ENCODE measurements at regions not wholly inside any gene's neighbourhood (a gene's known extent, or its start where the extent isn't known, plus 50 kb on each side); places are given as distances from the start of the nearest gene placed in this dataset.

DNA sequence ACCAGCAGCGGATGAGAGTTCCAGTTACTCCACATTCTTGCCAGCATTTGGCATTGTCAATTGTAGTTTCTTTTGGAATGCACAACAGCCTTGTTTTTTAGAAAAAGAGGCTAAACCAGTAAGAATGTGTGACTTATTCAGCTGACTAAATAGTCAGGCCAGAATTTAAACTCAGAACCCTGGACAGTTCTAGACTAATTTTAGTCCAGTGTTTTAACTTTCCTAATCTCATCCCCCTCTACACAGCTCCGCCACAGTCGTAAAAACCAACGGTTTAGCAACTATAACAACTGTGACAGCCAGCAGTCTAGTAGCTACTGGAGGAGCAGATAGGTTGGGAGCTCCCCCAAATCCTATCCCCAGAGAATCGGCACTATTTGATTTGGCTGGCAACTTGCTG is 103.7 kb downstream of the FOXD1 start:
- H2AFZ ChIP-seq (ENCODE audit: low read length): no peak overlapping the region

GRCh38 chr5:73339711-73340110 is 108.9 kb downstream of the FOXD1 start:
- H3K27me3 ChIP-seq (ENCODE audit: insufficient read depth, low read length): no peaks in the 10 kb centered on the region
- H3K9me3 ChIP-seq (ENCODE audit: low read depth, low read length): no peaks in the 10 kb centered on the region
- H3K4me2 ChIP-seq (ENCODE audit: insufficient read depth, low read length): no peak overlapping the region
- H3K36me3 ChIP-seq (ENCODE audit: insufficient read depth, low read length): no peaks in the 10 kb centered on the region
- peaks cover 33% of the 10 kb centered on the region for H3K4me1 ChIP-seq (ENCODE audit: insufficient read depth, low read length)
- H4K20me1 ChIP-seq (ENCODE audit: insufficient read depth, low read length): no peaks in the 10 kb centered on the region
- H3K4me3 ChIP-seq (ENCODE audit: insufficient read depth, low read length): no peak overlapping the region
- H2AFZ ChIP-seq (ENCODE audit: low read length): no peak overlapping the region
- TF ChIP-seq, protein P1, sequence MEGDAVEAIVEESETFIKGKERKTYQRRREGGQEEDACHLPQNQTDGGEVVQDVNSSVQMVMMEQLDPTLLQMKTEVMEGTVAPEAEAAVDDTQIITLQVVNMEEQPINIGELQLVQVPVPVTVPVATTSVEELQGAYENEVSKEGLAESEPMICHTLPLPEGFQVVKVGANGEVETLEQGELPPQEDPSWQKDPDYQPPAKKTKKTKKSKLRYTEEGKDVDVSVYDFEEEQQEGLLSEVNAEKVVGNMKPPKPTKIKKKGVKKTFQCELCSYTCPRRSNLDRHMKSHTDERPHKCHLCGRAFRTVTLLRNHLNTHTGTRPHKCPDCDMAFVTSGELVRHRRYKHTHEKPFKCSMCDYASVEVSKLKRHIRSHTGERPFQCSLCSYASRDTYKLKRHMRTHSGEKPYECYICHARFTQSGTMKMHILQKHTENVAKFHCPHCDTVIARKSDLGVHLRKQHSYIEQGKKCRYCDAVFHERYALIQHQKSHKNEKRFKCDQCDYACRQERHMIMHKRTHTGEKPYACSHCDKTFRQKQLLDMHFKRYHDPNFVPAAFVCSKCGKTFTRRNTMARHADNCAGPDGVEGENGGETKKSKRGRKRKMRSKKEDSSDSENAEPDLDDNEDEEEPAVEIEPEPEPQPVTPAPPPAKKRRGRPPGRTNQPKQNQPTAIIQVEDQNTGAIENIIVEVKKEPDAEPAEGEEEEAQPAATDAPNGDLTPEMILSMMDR (IDR thresholded peaks at IDR 0.05; ENCODE audit: extremely low read depth, low read depth, low read length): no peak
- no peaks in the 10 kb centered on the region for H3K79me2 ChIP-seq (ENCODE audit: insufficient read depth, low read length)
- H3K27ac ChIP-seq (ENCODE audit: low read depth, low read length): no peak overlapping the region
- no peak for DNase-seq (ENCODE audit: insufficient read length, low spot score, missing footprints)

More for the DNA sequence above, 103.7 kb downstream of the FOXD1 start:
- Histone ChIP-seq H3K4me1 (ENCODE audit: insufficient read depth, low read length) (no peaks in the 10 kb centered on the region), H3K27me3 (ENCODE audit: insufficient read depth, low read length) (peaks cover 2% of the 10 kb centered on the region), H3K4me3 (ENCODE audit: insufficient read depth, low read length) (no peak overlapping the region), H3K79me2 (ENCODE audit: insufficient read depth, low read length) (no peaks in the 10 kb centered on the region), H3K36me3 (ENCODE audit: insufficient read depth, low read length) (no peaks in the 10 kb centered on the region), H3K4me2 (ENCODE audit: insufficient read depth, low read length) (no peak overlapping the region), H3K27ac (ENCODE audit: low read depth, low read length) (no peak overlapping the region), H4K20me1 (ENCODE audit: insufficient read depth, low read length) (no peaks in the 10 kb centered on the region), H3K9me3 (ENCODE audit: low read depth, low read length) (no peaks in the 10 kb centered on the region)
- TF ChIP-seq, protein P1 (IDR thresholded peaks at IDR 0.05; ENCODE audit: extremely low read depth, low read depth, low read length): no peak
- peak; percentile 54 for DNase-seq (ENCODE audit: insufficient read length, low spot score, missing footprints)

DNA sequence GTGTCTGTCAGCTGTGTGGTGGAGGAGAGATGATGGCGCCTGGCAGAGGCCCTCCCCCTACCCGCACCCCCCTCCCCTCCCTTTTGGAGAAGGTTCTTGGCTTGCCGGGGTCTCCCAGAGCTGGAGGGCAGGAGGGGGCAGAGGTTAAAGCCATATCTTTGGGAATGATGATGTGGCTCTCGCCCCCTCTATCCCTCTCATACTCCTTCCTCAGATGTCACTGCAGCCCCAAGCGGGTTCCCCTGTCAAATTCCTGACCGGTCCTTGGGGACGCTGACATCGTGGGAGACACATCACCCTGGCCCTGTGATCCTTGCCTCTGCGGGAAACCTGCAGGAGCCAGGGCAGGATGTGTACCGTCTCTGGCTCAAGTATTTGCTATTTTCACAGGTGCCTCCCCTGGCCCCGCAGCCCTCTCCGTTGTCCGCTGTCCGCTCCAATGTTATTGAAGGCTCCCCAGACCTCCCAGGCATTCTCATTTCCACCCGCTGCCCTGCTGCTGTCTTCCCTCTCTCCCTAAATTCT is 109.5 kb downstream of the FOXD1 start:
- H3K27me3 ChIP-seq (ENCODE audit: insufficient read depth, low read length): no peaks in the 10 kb centered on the region
- peak overlapping the region; percentile 73 for H3K4me2 ChIP-seq (ENCODE audit: insufficient read depth, low read length)
- H4K20me1 ChIP-seq (ENCODE audit: insufficient read depth, low read length): no peaks in the 10 kb centered on the region
- peak overlapping the region; percentile 87 for H3K27ac ChIP-seq (ENCODE audit: low read depth, low read length)
- DNase-seq (ENCODE audit: insufficient read length, low spot score, missing footprints): no peak
- no peaks in the 10 kb centered on the region for H3K36me3 ChIP-seq (ENCODE audit: insufficient read depth, low read length)
- H3K4me3 ChIP-seq (ENCODE audit: insufficient read depth, low read length): no peak overlapping the region
- peaks cover 33% of the 10 kb centered on the region for H3K4me1 ChIP-seq (ENCODE audit: insufficient read depth, low read length)
- peak overlapping the region; percentile 80 for H2AFZ ChIP-seq (ENCODE audit: low read length)
- TF ChIP-seq, protein P1 (IDR thresholded peaks at IDR 0.05; ENCODE audit: extremely low read depth, low read depth, low read length): no peak
- H3K79me2 ChIP-seq (ENCODE audit: insufficient read depth, low read length): no peaks in the 10 kb centered on the region
- no peaks in the 10 kb centered on the region for H3K9me3 ChIP-seq (ENCODE audit: low read depth, low read length)

DNA sequence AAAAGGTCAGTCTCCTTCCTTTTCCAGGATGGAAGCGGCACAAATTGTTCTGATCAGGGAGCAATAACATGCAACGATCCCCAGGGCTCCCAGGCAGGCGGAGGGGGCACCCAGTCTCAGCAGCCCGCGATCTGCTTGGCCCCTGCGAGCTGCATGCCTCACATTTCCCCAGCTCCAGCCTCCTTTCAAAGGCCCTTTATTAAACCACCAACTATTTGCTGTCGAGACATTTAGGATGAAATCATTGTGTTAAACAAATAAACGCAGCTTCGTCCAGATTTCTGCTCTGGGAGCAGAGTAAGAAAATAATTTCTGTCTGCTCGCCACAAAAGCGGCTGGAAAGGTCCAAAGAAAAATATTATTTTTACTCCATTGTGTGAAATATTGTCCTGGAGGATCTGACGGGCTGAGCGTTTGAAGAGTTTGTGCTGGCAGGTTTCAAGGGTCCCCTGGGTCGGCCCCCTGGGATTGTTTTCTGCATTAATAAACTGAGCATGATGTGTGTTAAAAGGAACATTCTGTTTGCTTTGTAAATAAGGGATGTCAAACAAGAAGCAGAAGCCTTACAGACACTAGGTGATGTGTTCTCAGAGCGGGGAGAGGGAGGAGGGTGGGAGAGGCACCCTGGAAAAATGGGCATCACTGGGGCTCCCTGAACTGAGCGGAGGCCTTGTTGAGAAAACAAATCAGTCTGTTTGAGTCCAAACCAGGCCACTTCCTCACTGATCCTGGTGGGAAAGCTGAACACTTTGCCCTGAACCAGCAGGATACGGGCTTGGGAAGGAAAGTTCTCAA is 110.1 kb downstream of the FOXD1 start:
- Histone ChIP-seq H3K36me3 (ENCODE audit: insufficient read depth, low read length) (no peaks in the 10 kb centered on the region), H3K79me2 (ENCODE audit: insufficient read depth, low read length) (no peaks in the 10 kb centered on the region), H3K27ac (ENCODE audit: low read depth, low read length) (peak overlapping the region; percentile 87), H3K4me3 (ENCODE audit: insufficient read depth, low read length) (peak overlapping the region; percentile 23), H2AFZ (ENCODE audit: low read length) (peak overlapping the region; percentile 80), H3K4me2 (ENCODE audit: insufficient read depth, low read length) (peak overlapping the region; percentile 73), H3K9me3 (ENCODE audit: low read depth, low read length) (no peaks in the 10 kb centered on the region), H4K20me1 (ENCODE audit: insufficient read depth, low read length) (no peaks in the 10 kb centered on the region), H3K4me1 (ENCODE audit: insufficient read depth, low read length) (peaks cover 37% of the 10 kb centered on the region), H3K27me3 (ENCODE audit: insufficient read depth, low read length) (no peaks in the 10 kb centered on the region)
- TF ChIP-seq, protein P1 (IDR thresholded peaks at IDR 0.05; ENCODE audit: extremely low read depth, low read depth, low read length): no peak
- peak; percentile 91 for DNase-seq (ENCODE audit: insufficient read length, low spot score, missing footprints)
